HepG2 (cell line): ENCODE measurements at regions not wholly inside any gene's neighbourhood (a gene's known extent, or its start where the extent isn't known, plus 50 kb on each side); places are given as distances from the start of the nearest gene placed in this dataset.

Experiments
- ARID5B ChIP-seq: IDR thresholded peaks from 2 replicates; pipeline ENCODE4 v1.4.0; 2020; ENCODE audit warnings: mild to moderate bottlenecking, missing genetic modification reagents
- CSRNP1 ChIP-seq: sonication (generic); formaldehyde crosslinking; IDR thresholded peaks from 2 replicates; pipeline ENCODE4 v1.8.1; 2023; ENCODE audit warnings: mild to moderate bottlenecking, missing genetic modification reagents
- FUBP1 ChIP-seq: sonication (generic); formaldehyde crosslinking; IDR thresholded peaks from 2 replicates; pipeline ENCODE4 v1.5.1; 2020; ENCODE audit warnings: missing genetic modification reagents, mild to moderate bottlenecking, borderline replicate concordance
- HDAC2 ChIP-seq: sonication (generic); formaldehyde crosslinking; IDR thresholded peaks from 2 replicates; pipeline ENCODE4 v1.4.0; 2020; ENCODE audit warnings: missing genetic modification reagents
- PLRG1 ChIP-seq: fragments of 450-650 bp; conservative IDR thresholded peaks from 2 replicates; pipeline ENCODE4 v1.6.1; 2016
- POGK ChIP-seq: sonication (generic); formaldehyde crosslinking; conservative IDR thresholded peaks from 2 replicates; pipeline ENCODE4 v1.8.0; 2022; ENCODE audit warnings: mild to moderate bottlenecking, moderate library complexity, missing genetic modification reagents
- TFE3 ChIP-seq: IDR thresholded peaks from 2 replicates; pipeline ENCODE4 v1.6.1; 2016
- ZMAT3 ChIP-seq: sonication (generic); formaldehyde crosslinking; conservative IDR thresholded peaks from 2 replicates; pipeline ENCODE4 v1.7.0; 2021; ENCODE audit warnings: missing genetic modification reagents
- ZNF563 ChIP-seq: sonication (generic); formaldehyde crosslinking; IDR thresholded peaks from 2 replicates; pipeline ENCODE4 v1.8.0; 2022; ENCODE audit warnings: mild to moderate bottlenecking, moderate library complexity, missing genetic modification reagents
- ZNF574 ChIP-seq: sonication (generic); formaldehyde crosslinking; IDR thresholded peaks from 2 replicates; pipeline ENCODE4 v1.4.0; 2020; ENCODE audit warnings: missing genetic modification reagents
- ZNF704 ChIP-seq: sonication (generic); formaldehyde crosslinking; IDR thresholded peaks from 2 replicates; pipeline ENCODE4 v1.8.1; 2023; ENCODE audit warnings: mild to moderate bottlenecking, inconsistent platforms, moderate library complexity, missing genetic modification reagents, borderline replicate concordance
- ZNF792 ChIP-seq: IDR thresholded peaks from 2 replicates; pipeline ENCODE4 v1.6.1; 2016
- ZSCAN9 ChIP-seq: IDR thresholded peaks from 2 replicates; pipeline ENCODE4 v1.6.1; 2016; ENCODE audit warnings: borderline replicate concordance

GRCh38 chr6:168884646-168885086 lies 369.0 kb downstream of the THBS2 start (continued):
- 0 out of 2 replicates have a peak, but pooled peaks have one; percentile 23 for TF ChIP-seq ARID5B (CRISPR knock-in tag)
- TF ChIP-seq ZNF574 = peak; percentile 62
- 0 out of 2 replicates have a peak, but pooled peaks have one; percentile 48 for TF ChIP-seq ZNF704
- TF ChIP-seq ZSCAN9 (CRISPR knock-in tag) = 0 out of 2 replicates have a peak, but pooled peaks have one; percentile 37
- no peak for TF ChIP-seq CSRNP1 (CRISPR knock-in tag)
- no peak for TF ChIP-seq FUBP1 (CRISPR knock-in tag)
- TF ChIP-seq POGK (CRISPR knock-in tag) = peak; percentile 57; the same call in 1 of the 2 replicates
- peak; percentile 67; the same call in 1 of the 2 replicates for TF ChIP-seq ZNF563 (CRISPR knock-in tag)
- TF ChIP-seq TFE3 = no peak
- TF ChIP-seq ZMAT3 (CRISPR knock-in tag) = peak; percentile 56; the same call in 1 of the 2 replicates
- TF ChIP-seq PLRG1 = no peak
- 0 out of 2 replicates have a peak, but pooled peaks have one; percentile 25 for TF ChIP-seq ZNF792
- TF ChIP-seq HDAC2 (CRISPR knock-in tag) = no peak
